ENCODE measurements at regions not wholly inside any gene's neighbourhood (a gene's known extent, or its start where the extent isn't known, plus 50 kb on each side); places are given as distances from the start of the nearest gene placed in this dataset.

DNA sequence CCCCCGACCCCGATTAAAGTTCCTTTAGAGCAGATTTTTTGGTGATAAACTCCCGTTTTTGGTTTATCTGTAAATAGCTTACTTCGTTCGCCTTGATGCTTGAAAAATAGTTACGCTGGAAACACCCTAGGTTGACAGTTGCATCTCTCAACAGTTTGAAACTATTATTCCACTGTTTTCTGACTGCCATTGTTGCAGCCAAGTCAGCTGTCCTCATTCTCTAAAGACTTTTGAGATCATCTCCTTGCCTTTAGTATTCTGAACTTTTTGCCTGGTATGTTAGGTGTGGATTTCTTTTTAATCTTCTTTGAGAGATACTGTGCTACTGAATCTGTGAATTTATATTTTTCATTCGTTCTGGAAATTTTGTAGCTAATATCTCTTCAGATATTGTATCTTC lies 122.7 kb upstream of the NSMCE3 start:
- Histone ChIP-seq H3K4me3 (no peak overlapping the region), H3K9ac (ENCODE audit: insufficient read depth in 1 of 2, low read length in 2 of 2) (no peak overlapping the region), H3K4me1 (ENCODE audit: control insufficient read depth in 5 of 5, insufficient read depth in 5 of 5, low read length in 5 of 5) (no peaks in the 10 kb centered on the region), H3K27ac (ENCODE audit: low read depth in 1 of 2, low read length in 1 of 2) (no peak overlapping the region), H3K36me3 (ENCODE audit: control insufficient read depth in 4 of 4, insufficient read depth in 4 of 4, low read length in 4 of 4) (no peaks in the 10 kb centered on the region), H3K27me3 (ENCODE audit: control insufficient read depth in 3 of 3, insufficient read depth in 3 of 3, low read length in 2 of 3) (no peaks in the 10 kb centered on the region), H3K9me3 (ENCODE audit: control insufficient read depth in 4 of 4, insufficient read depth in 3 of 4, low read length in 3 of 4) (no peaks in the 10 kb centered on the region)
- DNase-seq, result no peak
- TF ChIP-seq, protein P1, sequence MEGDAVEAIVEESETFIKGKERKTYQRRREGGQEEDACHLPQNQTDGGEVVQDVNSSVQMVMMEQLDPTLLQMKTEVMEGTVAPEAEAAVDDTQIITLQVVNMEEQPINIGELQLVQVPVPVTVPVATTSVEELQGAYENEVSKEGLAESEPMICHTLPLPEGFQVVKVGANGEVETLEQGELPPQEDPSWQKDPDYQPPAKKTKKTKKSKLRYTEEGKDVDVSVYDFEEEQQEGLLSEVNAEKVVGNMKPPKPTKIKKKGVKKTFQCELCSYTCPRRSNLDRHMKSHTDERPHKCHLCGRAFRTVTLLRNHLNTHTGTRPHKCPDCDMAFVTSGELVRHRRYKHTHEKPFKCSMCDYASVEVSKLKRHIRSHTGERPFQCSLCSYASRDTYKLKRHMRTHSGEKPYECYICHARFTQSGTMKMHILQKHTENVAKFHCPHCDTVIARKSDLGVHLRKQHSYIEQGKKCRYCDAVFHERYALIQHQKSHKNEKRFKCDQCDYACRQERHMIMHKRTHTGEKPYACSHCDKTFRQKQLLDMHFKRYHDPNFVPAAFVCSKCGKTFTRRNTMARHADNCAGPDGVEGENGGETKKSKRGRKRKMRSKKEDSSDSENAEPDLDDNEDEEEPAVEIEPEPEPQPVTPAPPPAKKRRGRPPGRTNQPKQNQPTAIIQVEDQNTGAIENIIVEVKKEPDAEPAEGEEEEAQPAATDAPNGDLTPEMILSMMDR (IDR thresholded peaks at IDR 0.05; ENCODE audit: control extremely low read depth, extremely low read depth), result no peak
- ATAC-seq (ENCODE audit: insufficient read depth, low FRiP score), result no peak
- 90 to 92% methylated on average over 7 of the region's 7 CpGs for WGBS, 2 donors

DNA sequence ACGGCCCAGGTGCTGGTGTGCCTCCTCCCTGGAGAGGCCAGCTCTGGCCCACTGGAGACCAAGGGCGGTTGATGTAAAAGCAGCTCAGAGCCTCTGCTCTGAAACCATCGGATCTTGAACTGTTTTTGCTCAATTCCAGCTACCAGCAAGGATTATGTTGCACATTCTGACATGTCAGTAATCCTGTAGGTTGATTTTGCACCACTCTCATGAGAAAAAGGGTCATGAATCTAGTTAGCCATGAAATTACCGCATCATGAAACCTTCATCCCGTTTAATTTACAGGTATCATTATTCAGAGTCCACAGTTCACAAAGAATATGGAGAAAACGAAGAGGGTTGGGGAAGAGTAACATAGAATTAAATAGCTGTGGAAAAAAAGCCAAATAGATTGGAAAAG lies 120.4 kb upstream of the NSMCE3 start:
- Histone ChIP-seq H3K27ac (ENCODE audit: low read depth in 1 of 2, low read length in 1 of 2) (no peak overlapping the region), H3K27me3 (ENCODE audit: control insufficient read depth in 3 of 3, insufficient read depth in 3 of 3, low read length in 2 of 3) (no peaks in the 10 kb centered on the region), H3K9me3 (ENCODE audit: control insufficient read depth in 4 of 4, insufficient read depth in 3 of 4, low read length in 3 of 4) (peaks cover 0 to 1% (median 0%) of the 10 kb centered on the region in 4 donors), H3K36me3 (ENCODE audit: control insufficient read depth in 4 of 4, insufficient read depth in 4 of 4, low read length in 4 of 4) (no peaks in the 10 kb centered on the region), H3K9ac (ENCODE audit: insufficient read depth in 1 of 2, low read length in 2 of 2) (no peak overlapping the region), H3K4me1 (ENCODE audit: control insufficient read depth in 5 of 5, insufficient read depth in 5 of 5, low read length in 5 of 5) (no peaks in the 10 kb centered on the region), H3K4me3 (no peak overlapping the region)
- 78 to 82% methylated on average over 6 of the region's 6 CpGs for WGBS, 2 donors
- ATAC-seq (ENCODE audit: insufficient read depth, low FRiP score) (no peak), DNase-seq (no peak)
- TF ChIP-seq, protein P1 (IDR thresholded peaks at IDR 0.05; ENCODE audit: control extremely low read depth, extremely low read depth), result no peak

DNA sequence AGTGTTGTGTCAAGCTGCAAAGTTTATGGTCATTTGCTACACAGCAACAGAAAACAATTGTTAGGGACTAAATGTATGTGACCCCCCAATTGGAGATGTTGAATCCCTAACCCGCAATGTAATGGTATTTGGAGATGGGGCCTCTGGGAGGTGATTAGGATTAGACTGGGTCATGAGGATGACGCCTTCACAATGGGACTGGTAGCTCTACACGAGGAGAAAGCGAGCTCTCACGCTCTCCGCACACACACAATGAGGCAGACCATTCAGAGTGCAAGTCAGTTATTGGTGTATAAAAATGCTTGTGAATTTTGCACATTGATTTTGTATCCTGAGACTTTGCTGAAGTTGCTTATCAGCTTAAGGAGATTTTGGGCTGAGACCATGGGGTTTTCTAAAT lies 116.9 kb upstream of the NSMCE3 start:
- no peak for DNase-seq
- 96% methylated on average over 6 of the region's 6 CpGs for whole genome bisulfite sequencing, 2 donors
- Histone ChIP-seq H3K9ac (ENCODE audit: insufficient read depth in 1 of 2, low read length in 2 of 2) (no peak overlapping the region), H3K4me3 (no peak overlapping the region), H3K27me3 (ENCODE audit: control insufficient read depth in 3 of 3, insufficient read depth in 3 of 3, low read length in 2 of 3) (no peaks in the 10 kb centered on the region), H3K27ac (ENCODE audit: low read depth in 1 of 2, low read length in 1 of 2) (no peak overlapping the region), H3K4me1 (ENCODE audit: control insufficient read depth in 5 of 5, insufficient read depth in 5 of 5, low read length in 5 of 5) (peaks cover 0 to 2% (median 0%) of the 10 kb centered on the region in 5 donors), H3K9me3 (ENCODE audit: control insufficient read depth in 4 of 4, insufficient read depth in 3 of 4, low read length in 3 of 4) (peaks cover 0 to 5% (median 0%) of the 10 kb centered on the region in 4 donors), H3K36me3 (ENCODE audit: control insufficient read depth in 4 of 4, insufficient read depth in 4 of 4, low read length in 4 of 4) (no peaks in the 10 kb centered on the region)
- ATAC-seq (ENCODE audit: insufficient read depth, low FRiP score), result no peak
- TF ChIP-seq, protein P1 (IDR thresholded peaks at IDR 0.05; ENCODE audit: control extremely low read depth, extremely low read depth), result no peak

DNA sequence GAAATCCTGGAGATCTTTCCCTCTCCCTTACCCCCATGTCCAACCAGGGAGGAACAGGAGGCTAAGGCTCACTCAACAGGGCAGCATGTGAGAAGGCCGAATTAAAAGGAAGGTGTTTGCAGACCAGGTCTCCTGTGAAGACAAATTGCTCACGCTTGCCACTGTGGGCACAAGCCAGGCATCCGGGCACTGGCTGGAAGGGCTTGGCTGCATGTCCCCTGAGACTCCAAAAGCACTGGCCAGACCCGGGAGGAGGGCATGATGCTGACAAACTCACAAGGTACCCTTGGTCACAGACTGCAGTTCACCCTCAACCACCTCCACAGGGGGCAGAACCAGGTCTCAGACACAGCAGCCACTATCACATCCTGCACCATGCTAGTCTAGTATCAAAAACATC lies 113.7 kb upstream of the NSMCE3 start:
- Histone ChIP-seq H3K9ac (ENCODE audit: insufficient read depth in 1 of 2, low read length in 2 of 2) (no peak overlapping the region), H3K36me3 (ENCODE audit: control insufficient read depth in 4 of 4, insufficient read depth in 4 of 4, low read length in 4 of 4) (no peaks in the 10 kb centered on the region), H3K4me1 (ENCODE audit: control insufficient read depth in 5 of 5, insufficient read depth in 5 of 5, low read length in 5 of 5) (peaks cover 0 to 12% (median 0%) of the 10 kb centered on the region in 5 donors), H3K27ac (ENCODE audit: low read depth in 1 of 2, low read length in 1 of 2) (no peak overlapping the region), H3K27me3 (ENCODE audit: control insufficient read depth in 3 of 3, insufficient read depth in 3 of 3, low read length in 2 of 3) (no peaks in the 10 kb centered on the region), H3K9me3 (ENCODE audit: control insufficient read depth in 4 of 4, insufficient read depth in 3 of 4, low read length in 3 of 4) (peaks cover 0 to 5% (median 0%) of the 10 kb centered on the region in 4 donors), H3K4me3 (no peak overlapping the region)
- ATAC-seq (ENCODE audit: insufficient read depth, low FRiP score) (no peak), DNase-seq (no peak)
- TF ChIP-seq, protein P1 (IDR thresholded peaks at IDR 0.05; ENCODE audit: control extremely low read depth, extremely low read depth), result no peak
- 75 to 87% methylated on average over 4 of the region's 4 CpGs for WGBS, 2 donors

Measured in lung (tissue), 11 donors.